ENCODE measurements at regions not wholly inside any gene's neighbourhood (a gene's known extent, or its start where the extent isn't known, plus 50 kb on each side); places are given as distances from the start of the nearest gene placed in this dataset.

- no peak overlapping the region for H3K4me3 ChIP-seq (ENCODE audit: insufficient read depth, low read length, poor library complexity, severe bottlenecking)
- TF ChIP-seq, protein P1, sequence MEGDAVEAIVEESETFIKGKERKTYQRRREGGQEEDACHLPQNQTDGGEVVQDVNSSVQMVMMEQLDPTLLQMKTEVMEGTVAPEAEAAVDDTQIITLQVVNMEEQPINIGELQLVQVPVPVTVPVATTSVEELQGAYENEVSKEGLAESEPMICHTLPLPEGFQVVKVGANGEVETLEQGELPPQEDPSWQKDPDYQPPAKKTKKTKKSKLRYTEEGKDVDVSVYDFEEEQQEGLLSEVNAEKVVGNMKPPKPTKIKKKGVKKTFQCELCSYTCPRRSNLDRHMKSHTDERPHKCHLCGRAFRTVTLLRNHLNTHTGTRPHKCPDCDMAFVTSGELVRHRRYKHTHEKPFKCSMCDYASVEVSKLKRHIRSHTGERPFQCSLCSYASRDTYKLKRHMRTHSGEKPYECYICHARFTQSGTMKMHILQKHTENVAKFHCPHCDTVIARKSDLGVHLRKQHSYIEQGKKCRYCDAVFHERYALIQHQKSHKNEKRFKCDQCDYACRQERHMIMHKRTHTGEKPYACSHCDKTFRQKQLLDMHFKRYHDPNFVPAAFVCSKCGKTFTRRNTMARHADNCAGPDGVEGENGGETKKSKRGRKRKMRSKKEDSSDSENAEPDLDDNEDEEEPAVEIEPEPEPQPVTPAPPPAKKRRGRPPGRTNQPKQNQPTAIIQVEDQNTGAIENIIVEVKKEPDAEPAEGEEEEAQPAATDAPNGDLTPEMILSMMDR (IDR thresholded peaks at IDR 0.05; ENCODE audit: insufficient read depth, low read length, poor library complexity, severe bottlenecking), result no peak
- TF ChIP-seq EZH2phosphoT487 (conservative IDR thresholded peaks at IDR 0.05; ENCODE audit: low read length), result no peak
- H3K36me3 ChIP-seq (ENCODE audit: low read length), result no peaks in the 10 kb centered on the region
- no peak overlapping the region for H3K9ac ChIP-seq (ENCODE audit: low read length)
- H3K9me3 ChIP-seq (ENCODE audit: insufficient read depth, low read length), result no peaks in the 10 kb centered on the region
- no peaks in the 10 kb centered on the region for H3K9me2 ChIP-seq (replicated peaks; ENCODE audit: insufficient read depth, low read length)
- H4K20me1 ChIP-seq (ENCODE audit: low read depth, low read length), result no peaks in the 10 kb centered on the region
- no peaks in the 10 kb centered on the region for H3F3A ChIP-seq (ENCODE audit: insufficient read depth)
- no peak overlapping the region for H3K27ac ChIP-seq (ENCODE audit: low read depth, low read length)
- H3K79me2 ChIP-seq (ENCODE audit: insufficient read depth, low read length), result no peaks in the 10 kb centered on the region
- H3K27me3 ChIP-seq (ENCODE audit: low read length), result no peaks in the 10 kb centered on the region
- no peak overlapping the region for H3K4me2 ChIP-seq (ENCODE audit: low read depth, low read length, poor library complexity, severe bottlenecking)
- no peak overlapping the region for H2AFZ ChIP-seq (ENCODE audit: low read depth, low read length, severe bottlenecking)
Observed at GRCh38 chr1:73860421-73860950, 337.5 kb downstream of the LRRIQ3 start.

DNA sequence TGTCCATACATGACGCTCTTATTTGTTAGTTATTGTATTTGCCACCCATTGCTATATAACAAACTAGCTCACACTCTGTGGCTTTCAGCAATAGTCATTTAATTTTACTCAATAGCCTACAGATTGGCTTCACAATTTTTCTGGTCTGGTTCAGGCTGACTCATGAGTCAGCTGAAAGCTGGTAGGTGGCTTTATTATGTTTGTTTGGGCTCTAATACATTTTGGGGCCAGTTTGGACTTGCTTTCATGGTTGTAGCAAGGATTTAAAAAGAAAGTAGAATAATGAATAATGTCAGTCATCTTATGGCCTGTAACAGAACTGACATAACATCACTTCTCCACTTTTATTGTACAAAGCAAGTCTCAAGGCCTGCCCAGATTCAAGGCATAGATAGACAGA, 338.7 kb downstream of the LRRIQ3 start:
- Histone ChIP-seq H3K79me2 (ENCODE audit: insufficient read depth, low read length) (no peaks in the 10 kb centered on the region), H3K9me3 (ENCODE audit: insufficient read depth, low read length) (no peaks in the 10 kb centered on the region), H3K27me3 (ENCODE audit: low read length) (no peaks in the 10 kb centered on the region), H3K9me2 (replicated peaks; ENCODE audit: insufficient read depth, low read length) (no peaks in the 10 kb centered on the region), H2AFZ (ENCODE audit: low read depth, low read length, severe bottlenecking) (no peak overlapping the region), H3K9ac (ENCODE audit: low read length) (no peak overlapping the region), H4K20me1 (ENCODE audit: low read depth, low read length) (no peaks in the 10 kb centered on the region), H3K4me3 (ENCODE audit: insufficient read depth, low read length, poor library complexity, severe bottlenecking) (no peak overlapping the region), H3K4me2 (ENCODE audit: low read depth, low read length, poor library complexity, severe bottlenecking) (no peak overlapping the region), H3F3A (ENCODE audit: insufficient read depth) (no peaks in the 10 kb centered on the region), H3K36me3 (ENCODE audit: low read length) (no peaks in the 10 kb centered on the region), H3K27ac (ENCODE audit: low read depth, low read length) (no peak overlapping the region)
- TF ChIP-seq EZH2phosphoT487 (conservative IDR thresholded peaks at IDR 0.05; ENCODE audit: low read length), result no peak
- TF ChIP-seq, protein P1 (IDR thresholded peaks at IDR 0.05; ENCODE audit: insufficient read depth, low read length, poor library complexity, severe bottlenecking), result no peak

- no peak overlapping the region for H3K9ac ChIP-seq (ENCODE audit: low read length)
- H2AFZ ChIP-seq (ENCODE audit: low read depth, low read length, severe bottlenecking), result no peak overlapping the region
- H3K9me2 ChIP-seq (replicated peaks; ENCODE audit: insufficient read depth, low read length), result no peaks in the 10 kb centered on the region
- H3F3A ChIP-seq (ENCODE audit: insufficient read depth), result no peaks in the 10 kb centered on the region
- H3K4me2 ChIP-seq (ENCODE audit: low read depth, low read length, poor library complexity, severe bottlenecking), result no peak overlapping the region
- H3K9me3 ChIP-seq (ENCODE audit: insufficient read depth, low read length), result no peaks in the 10 kb centered on the region
- H3K27ac ChIP-seq (ENCODE audit: low read depth, low read length), result no peak overlapping the region
- H4K20me1 ChIP-seq (ENCODE audit: low read depth, low read length), result no peaks in the 10 kb centered on the region
- no peaks in the 10 kb centered on the region for H3K36me3 ChIP-seq (ENCODE audit: low read length)
- H3K4me3 ChIP-seq (ENCODE audit: insufficient read depth, low read length, poor library complexity, severe bottlenecking), result no peak overlapping the region
- TF ChIP-seq, protein P1 (IDR thresholded peaks at IDR 0.05; ENCODE audit: insufficient read depth, low read length, poor library complexity, severe bottlenecking), result no peak
- no peaks in the 10 kb centered on the region for H3K79me2 ChIP-seq (ENCODE audit: insufficient read depth, low read length)
- no peaks in the 10 kb centered on the region for H3K27me3 ChIP-seq (ENCODE audit: low read length)
Observed at GRCh38 chr1:73854527-73854926, 343.4 kb downstream of the LRRIQ3 start.
